ENCODE measurements at regions not wholly inside any gene's neighbourhood (a gene's known extent, or its start where the extent isn't known, plus 50 kb on each side); places are given as distances from the start of the nearest gene placed in this dataset.

DNA sequence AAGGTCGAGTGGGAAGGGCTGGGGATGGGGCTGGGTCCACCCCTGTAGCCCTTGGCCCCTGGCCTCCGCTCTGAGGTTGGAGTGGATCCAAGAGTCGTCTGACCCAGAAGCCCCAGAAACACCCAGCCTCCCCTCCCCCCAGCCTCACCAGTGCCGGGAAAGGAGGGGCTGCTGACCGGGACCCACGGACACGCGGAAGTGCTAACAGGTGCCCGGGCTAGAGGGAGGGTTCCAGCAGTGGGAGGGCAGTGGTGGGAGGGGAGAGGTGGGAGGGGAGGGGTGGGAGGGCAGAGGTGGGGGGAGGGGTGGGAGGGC, 131.8 kb upstream of the NKX1-1 start:
- H3K27ac ChIP-seq = no peak overlapping the region
- TF ChIP-seq ZFX (IDR thresholded peaks at IDR 0.05) = no peak

DNA sequence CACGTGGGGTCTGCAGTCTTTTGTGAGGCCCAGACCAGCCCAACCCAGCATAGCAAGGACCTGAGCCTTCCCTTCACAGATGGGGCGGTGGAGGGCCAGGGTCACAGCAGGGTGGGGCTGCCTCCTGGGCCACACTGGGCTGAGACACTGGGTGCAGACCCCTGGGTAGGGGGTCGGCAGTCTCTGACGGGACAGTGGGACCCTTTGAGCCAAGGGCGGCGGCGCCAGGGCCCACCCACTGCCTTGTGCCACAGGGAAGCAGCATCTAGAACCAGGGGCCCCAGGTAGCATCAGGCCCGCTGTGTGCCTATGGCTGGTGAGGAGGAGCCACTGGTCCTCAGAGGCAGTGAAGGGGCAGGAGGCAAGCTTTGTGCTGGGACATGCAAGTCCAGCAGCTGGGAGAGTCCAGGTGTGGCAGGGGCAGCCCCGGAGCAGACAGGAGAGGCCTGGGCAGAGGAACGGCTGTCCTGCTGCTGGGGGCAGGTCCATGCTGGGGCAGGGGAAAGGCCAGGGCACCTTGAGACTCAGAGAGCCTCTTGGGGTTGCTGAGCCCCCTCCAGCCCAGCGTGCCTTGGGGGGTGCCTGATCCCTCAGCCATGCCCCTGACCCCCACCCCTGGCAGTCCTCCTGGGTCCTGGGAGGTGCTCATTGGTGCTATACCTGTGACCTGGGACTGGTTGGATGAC, 131.3 kb upstream of the NKX1-1 start:
- H3K27ac ChIP-seq = no peak overlapping the region
- TF ChIP-seq, protein P1, sequence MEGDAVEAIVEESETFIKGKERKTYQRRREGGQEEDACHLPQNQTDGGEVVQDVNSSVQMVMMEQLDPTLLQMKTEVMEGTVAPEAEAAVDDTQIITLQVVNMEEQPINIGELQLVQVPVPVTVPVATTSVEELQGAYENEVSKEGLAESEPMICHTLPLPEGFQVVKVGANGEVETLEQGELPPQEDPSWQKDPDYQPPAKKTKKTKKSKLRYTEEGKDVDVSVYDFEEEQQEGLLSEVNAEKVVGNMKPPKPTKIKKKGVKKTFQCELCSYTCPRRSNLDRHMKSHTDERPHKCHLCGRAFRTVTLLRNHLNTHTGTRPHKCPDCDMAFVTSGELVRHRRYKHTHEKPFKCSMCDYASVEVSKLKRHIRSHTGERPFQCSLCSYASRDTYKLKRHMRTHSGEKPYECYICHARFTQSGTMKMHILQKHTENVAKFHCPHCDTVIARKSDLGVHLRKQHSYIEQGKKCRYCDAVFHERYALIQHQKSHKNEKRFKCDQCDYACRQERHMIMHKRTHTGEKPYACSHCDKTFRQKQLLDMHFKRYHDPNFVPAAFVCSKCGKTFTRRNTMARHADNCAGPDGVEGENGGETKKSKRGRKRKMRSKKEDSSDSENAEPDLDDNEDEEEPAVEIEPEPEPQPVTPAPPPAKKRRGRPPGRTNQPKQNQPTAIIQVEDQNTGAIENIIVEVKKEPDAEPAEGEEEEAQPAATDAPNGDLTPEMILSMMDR (conservative IDR thresholded peaks at IDR 0.05) = no peak
- no peak for TF ChIP-seq ZFX (IDR thresholded peaks at IDR 0.05)

DNA sequence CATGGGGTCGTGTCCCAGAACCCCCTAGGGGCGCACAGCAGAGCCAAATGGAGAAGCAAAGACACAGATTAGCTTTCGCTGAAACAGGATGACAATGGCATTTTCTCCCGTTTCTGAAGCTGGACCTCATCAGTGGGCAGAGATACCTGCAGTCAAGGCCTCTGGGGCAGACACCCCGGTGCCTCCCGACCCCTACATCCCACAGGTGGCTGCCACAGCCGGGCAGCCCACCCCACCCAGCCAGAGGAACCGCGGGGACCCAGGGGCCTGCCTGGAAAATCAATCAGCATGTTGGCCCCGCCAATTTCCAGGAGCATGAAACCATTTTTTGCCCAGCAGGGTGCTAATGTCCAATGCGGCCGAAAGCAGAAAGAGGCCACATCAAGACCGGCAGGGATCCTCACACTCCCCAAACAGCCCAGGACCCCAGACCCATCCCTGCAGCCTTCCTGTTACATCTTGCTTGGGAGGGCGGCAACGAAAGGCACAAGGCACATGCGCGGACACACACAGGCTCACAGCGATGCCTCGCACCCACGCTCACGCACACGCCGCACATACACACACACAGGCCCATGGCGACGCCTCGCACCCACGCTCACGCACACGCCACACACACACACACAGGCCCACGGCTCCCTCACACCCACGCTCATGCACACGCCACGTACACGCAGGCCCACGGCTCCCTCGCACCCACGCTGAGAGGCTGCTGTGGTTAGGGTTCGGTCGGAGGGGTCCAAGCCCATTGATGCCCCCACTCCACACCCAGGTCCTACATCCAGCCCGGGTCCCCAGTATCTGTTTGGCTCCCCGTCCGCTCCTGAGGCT, 130.6 kb upstream of the NKX1-1 start:
- no peak overlapping the region for H3K27ac ChIP-seq
- TF ChIP-seq ZFX (IDR thresholded peaks at IDR 0.05) = no peak
- TF ChIP-seq, protein P1 (conservative IDR thresholded peaks at IDR 0.05) = no peak

DNA sequence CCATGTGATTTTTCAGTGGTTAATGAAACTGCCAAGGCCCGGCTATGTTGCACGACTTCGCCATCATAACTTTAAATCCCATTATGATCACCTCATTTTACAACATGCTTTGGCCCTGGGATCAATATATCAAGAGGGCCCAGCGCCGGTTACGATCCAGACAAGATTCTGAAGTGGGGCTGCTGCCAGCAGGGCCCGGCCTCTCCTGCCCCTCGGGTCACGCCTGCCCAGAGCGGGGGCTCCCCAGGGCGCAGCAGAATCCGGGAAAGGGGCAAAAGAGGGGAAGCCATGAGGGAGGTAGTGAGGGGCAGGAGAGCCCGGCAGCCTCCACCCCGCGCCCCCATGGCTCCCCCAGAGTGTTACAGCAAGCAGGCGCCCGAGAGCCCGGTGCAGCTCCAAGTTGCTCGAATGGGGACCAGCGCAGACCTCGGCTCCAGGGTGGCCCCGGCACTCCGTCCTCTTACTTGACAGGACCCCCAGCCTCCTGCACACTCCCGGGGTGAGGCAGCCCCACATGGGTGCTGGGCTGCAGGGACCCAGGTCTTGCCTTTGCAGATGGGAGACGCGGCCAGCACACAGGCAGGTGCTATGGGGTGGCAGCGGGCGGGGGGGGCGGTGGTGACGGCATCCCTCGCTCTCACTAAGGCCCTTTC, 129.8 kb upstream of the NKX1-1 start:
- H3K27ac ChIP-seq = no peak overlapping the region
- TF ChIP-seq, protein P1 (conservative IDR thresholded peaks at IDR 0.05) = no peak
- TF ChIP-seq ZFX (IDR thresholded peaks at IDR 0.05) = no peak

DNA sequence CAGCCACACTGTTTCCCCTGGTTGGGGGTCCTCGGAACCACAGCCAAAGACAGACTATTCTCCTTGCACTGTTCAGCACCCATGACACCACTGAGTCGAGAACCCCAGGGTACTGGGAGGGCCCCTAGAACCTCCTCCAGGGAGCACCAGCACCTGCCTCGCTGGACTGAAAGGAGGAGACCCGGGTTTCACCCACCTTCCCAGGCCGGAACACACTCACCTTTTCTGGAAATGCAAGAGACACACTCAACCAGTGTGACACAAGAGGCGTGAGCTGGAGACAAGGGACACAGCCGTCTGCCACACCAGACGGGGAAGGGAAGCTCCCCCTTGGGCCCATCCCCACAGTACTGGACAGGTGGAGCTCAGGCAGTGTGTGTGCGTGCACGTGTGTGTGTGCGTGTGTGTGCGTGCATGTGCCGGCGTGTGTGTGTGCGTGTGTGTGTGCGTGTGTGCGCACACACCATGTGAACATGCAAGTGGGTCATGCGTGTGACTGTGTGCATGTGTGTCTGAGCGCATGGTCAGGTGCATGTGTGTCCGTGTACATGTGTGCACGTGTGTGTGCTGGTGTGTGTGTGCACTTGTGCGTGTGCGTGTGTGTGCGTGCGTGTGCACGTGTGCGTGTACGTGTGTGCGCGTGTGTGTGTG, 128.8 kb upstream of the NKX1-1 start:
- H3K27ac ChIP-seq = no peak overlapping the region

DNA sequence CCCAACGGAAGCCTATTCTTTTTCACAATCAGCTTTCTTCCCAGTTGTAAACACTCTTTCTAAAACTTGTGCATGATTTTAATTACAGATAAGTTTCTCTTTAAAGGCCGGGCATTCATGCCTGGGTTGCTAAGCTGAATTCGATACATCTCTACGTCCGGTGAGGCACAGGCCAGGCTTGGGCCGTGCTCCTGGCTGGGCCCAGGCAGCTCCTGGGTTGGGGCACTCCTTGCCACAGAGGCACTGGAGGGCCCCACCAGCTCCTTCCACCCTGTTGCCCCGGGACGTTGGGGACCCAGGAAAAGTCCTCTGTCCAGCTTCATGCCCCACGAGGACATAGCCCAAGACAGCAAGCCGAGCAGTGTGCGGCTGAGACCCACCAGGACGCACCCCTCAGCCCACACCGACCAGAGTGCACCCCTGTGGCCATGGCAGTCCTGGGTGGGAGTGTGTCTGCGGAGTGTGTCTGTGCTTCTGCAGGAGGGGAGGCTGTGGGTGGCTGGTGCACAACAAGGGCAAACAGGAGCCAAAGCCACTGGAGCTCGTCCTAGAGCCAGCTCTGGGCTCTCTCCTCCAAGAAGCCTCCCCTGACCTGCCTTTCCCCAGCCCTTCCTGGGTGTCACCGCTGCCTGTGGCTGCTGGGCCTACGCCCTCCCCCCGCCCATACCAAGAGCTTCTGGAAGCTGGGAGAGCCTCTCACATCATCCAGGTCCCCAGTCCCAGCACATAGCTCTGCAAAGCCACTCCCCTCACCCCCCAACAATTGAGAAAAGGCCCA, 128.0 kb upstream of the NKX1-1 start:
- no peak overlapping the region for H3K27ac ChIP-seq

More for the DNA sequence above, 128.8 kb upstream of the NKX1-1 start:
- TF ChIP-seq ZFX (IDR thresholded peaks at IDR 0.05) = no peak
- TF ChIP-seq, protein P1 (conservative IDR thresholded peaks at IDR 0.05) = no peak

More for the DNA sequence above, 128.0 kb upstream of the NKX1-1 start:
- TF ChIP-seq, protein P1 (conservative IDR thresholded peaks at IDR 0.05) = no peak
- no peak for TF ChIP-seq ZFX (IDR thresholded peaks at IDR 0.05)

All from C4-2B (cell line).